ENCODE measurements at regions not wholly inside any gene's neighbourhood (a gene's known extent, or its start where the extent isn't known, plus 50 kb on each side); places are given as distances from the start of the nearest gene placed in this dataset.

- Histone ChIP-seq H2BK5ac (ENCODE audit: low read depth, low read length) (no peak overlapping the region), H2BK12ac (ENCODE audit: low read depth, low read length) (no peak overlapping the region), H4K91ac (replicated peaks; ENCODE audit: insufficient read length, low read length) (no peak overlapping the region), H2BK120ac (replicated peaks; ENCODE audit: low read depth, low read length) (no peak overlapping the region), H4K20me1 (replicated peaks in 1 of 2; ENCODE audit: control insufficient read depth in 1 of 2, insufficient read depth in 2 of 2, low read length in 2 of 2) (no peaks in the 10 kb centered on the region), H3K9ac (replicated peaks in 1 of 4; ENCODE audit: extremely low read depth in 1 of 4, low read depth in 3 of 4, low read length in 3 of 4) (no peak overlapping the region), H2AK5ac (ENCODE audit: low read depth, low read length) (no peak overlapping the region), H3K23ac (ENCODE audit: insufficient read length) (no peak overlapping the region), H4K5ac (ENCODE audit: insufficient read length, low read depth, low read length) (no peak overlapping the region), H3K27ac (ENCODE audit: low read depth, low read length) (no peak overlapping the region), H3K4me2 (ENCODE audit: insufficient read depth in 1 of 2, low read depth in 2 of 2, low read length in 2 of 2) (no peak overlapping the region), H2AFZ (ENCODE audit: low read length) (no peak overlapping the region), H4K8ac (ENCODE audit: extremely low read depth, insufficient read depth, low read length) (no peak overlapping the region), H3K23me2 (ENCODE audit: low read depth, low read length) (no peaks in the 10 kb centered on the region), H2BK15ac (ENCODE audit: low read length) (no peak overlapping the region), H3K14ac (ENCODE audit: insufficient read length) (no peak overlapping the region), H3K4me3 (ENCODE audit: extremely low read depth in 1 of 4, insufficient read depth in 2 of 4, low read depth in 3 of 4, low read length in 4 of 4) (no peak overlapping the region), H3K56ac (replicated peaks; ENCODE audit: insufficient read length, low read depth, low read length) (no peak overlapping the region), H3K18ac (ENCODE audit: extremely low read depth, low read length) (no peak overlapping the region), H3K27me3 (replicated peaks in 1 of 4; ENCODE audit: control insufficient read depth in 3 of 4, extremely low read depth in 1 of 4, insufficient read depth in 3 of 4, low read length in 3 of 4) (no peaks in the 10 kb centered on the region), H3K4me1 (replicated peaks in 1 of 4; ENCODE audit: control insufficient read depth in 3 of 4, insufficient read depth in 4 of 4, low read length in 3 of 4) (no peaks in the 10 kb centered on the region), H3K79me1 (ENCODE audit: low read depth, low read length) (no peaks in the 10 kb centered on the region), H3K36me3 (ENCODE audit: control insufficient read depth in 2 of 4, insufficient read depth in 4 of 4, low read length in 3 of 4) (no peaks in the 10 kb centered on the region), H3K4ac (replicated peaks; ENCODE audit: insufficient read length, low read depth, low read length) (no peak overlapping the region), H3K79me2 (ENCODE audit: control insufficient read depth in 1 of 2, insufficient read depth in 2 of 2, low read length in 2 of 2) (no peaks in the 10 kb centered on the region), H2BK20ac (ENCODE audit: low read length) (no peak overlapping the region), H3K9me3 (ENCODE audit: insufficient read depth in 2 of 2, low read depth in 1 of 2, low read length in 1 of 2) (no peaks in the 10 kb centered on the region)
- CTCF ChIA-PET (ENCODE audit: partially characterized antibody): interaction anchor here (1.0 to 1.2 kb wide), 2 partner anchors 49 to 201 kb away, joined by 3 read pairs; no protein-coding TSS in a partner anchor
- DNase-seq (ENCODE audit: low read depth in 1 of 2, low spot score in 2 of 2) (no peak), FAIRE-seq (no peak)
- POLR2A ChIA-PET (ENCODE audit: partially characterized antibody): no interaction called here
- 95% methylated on average over 5 of the region's 5 CpGs; no CpG with 5 or more reads in 1 of the 2 experiments for WGBS, 2 experiments (ENCODE audit: extremely low coverage in 1 of 2, insufficient coverage in 1 of 2, insufficient read length in 1 of 2, insufficient replicate concordance in 2 of 2, low coverage in 1 of 2, low lambda C conversion rate in 2 of 2, missing lambda C conversion rate in 1 of 2)
- TF ChIP-seq ZNF274 (IDR thresholded peaks at IDR 0.05; ENCODE audit: borderline replicate concordance, extremely low read depth, low read length) (no peak), ATF3 (IDR thresholded peaks at IDR 0.05; ENCODE audit: insufficient read depth, low read depth, low read length) (no peak), EZH2 (IDR thresholded peaks at IDR 0.05; ENCODE audit: low read depth, low read length, severe bottlenecking) (no peak), FOSL1 (IDR thresholded peaks at IDR 0.05; ENCODE audit: insufficient read depth, low read depth, low read length) (no peak), NANOG (IDR thresholded peaks at IDR 0.05; ENCODE audit: insufficient read depth, low read depth, low read length, poor library complexity, severe bottlenecking) (no peak), RBBP5 (IDR thresholded peaks at IDR 0.05; ENCODE audit: borderline replicate concordance, low read depth, low read length) (no peak), USF2 (IDR thresholded peaks at IDR 0.05; ENCODE audit: low read length) (no peak), ASH2L (IDR thresholded peaks at IDR 0.05; ENCODE audit: low read length) (no peak), RAD21 (IDR thresholded peaks at IDR 0.05 in 1 of 2, conservative IDR thresholded peaks at IDR 0.05 in 1 of 2; ENCODE audit: low read depth in 2 of 2, low read length in 2 of 2) (no peak), ATF2 (IDR thresholded peaks at IDR 0.05; ENCODE audit: low read length) (no peak)
Observed at GRCh38 chr9:78620764-78621163, 323.8 kb downstream of the PSAT1 start.
